C1 segment of cervical spinal cord (tissue), 14 donors: ENCODE measurements at regions not wholly inside any gene's neighbourhood (a gene's known extent, or its start where the extent isn't known, plus 50 kb on each side); places are given as distances from the start of the nearest gene placed in this dataset.
"Not testable (repeated sequence)": the region's sequence is repeated elsewhere in the genome, so short reads cannot be mapped to it uniquely, and the experiment has no call there.

Experiments
- DNase-seq, 14 donors: peaks; one replicate each; lab custom pipeline; 2025; lab: John Stamatoyannopoulos, UW

DNA sequence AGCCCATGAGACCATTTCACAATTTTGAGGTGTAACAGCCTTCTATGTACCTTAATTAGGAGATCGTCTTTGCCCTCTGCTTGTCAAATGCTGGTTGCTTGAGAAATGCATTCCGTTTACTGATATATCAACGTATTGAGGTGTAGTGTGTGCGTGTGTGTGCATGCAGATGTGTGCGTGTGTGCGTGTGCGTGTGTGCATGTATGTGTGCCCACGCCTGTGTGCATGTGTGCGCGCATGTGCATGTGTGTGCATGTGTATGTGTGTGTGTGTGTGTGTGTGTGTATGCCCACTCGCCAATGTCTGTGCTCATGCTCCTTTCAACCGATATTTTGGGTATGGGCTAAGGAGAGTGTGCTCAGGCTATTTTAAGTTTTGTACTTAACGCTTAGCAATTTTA lies 81.5 kb upstream of the ZFHX3 start:
- no peak for DNase-seq

DNA sequence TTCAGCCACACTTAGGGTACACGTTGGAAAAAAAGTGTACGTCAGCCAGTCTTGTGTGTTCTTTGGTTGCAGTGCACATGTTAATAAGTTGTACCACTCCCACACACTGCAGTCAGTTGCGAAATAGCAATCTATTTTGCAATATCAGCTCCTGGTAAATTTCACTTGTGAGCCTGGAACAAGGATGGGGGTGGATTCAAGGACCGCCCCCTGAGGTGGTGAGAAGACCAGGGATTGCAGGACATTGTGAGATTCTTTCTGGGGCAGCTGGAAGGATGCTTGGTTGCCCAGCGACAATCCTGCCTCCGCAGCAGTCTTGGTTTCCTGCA lies 78.6 kb upstream of the ZFHX3 start:
- no peak for DNase-seq

- no peak for DNase-seq
Observed at GRCh38 chr16:73125850-73126524, 78.1 kb upstream of the ZFHX3 start.

DNA sequence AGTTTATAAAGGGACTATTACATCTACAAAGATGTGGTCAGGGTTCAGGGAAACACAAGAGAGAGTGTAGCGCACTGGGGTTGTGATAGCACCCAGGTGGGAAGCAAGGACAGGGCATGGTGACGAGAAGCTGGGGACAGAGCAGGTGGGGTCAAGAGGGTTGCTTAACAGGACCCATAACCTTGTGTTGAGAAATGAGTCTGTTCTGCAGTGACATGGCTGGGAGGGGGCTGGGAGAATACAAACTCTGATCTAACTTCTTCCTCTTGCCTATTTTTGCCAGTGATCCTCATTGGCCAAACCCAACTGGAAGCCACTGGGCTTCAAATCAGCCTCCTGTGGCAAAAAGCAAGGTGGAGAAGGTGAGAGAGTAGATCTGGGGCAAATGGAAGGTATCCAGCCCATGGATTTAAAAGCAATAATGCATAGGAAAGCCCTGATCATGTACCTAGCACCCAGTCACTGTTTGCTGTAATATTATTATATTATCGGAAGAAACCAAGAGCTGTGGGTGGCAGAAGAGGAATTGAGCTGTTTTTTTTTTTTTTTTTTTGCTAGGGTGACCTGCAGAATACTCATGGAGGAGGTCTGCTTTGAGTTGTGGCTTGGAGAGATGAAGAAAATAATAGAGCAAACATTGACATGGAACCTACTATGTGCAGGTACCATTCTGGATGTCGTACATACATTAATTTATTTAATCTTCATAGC lies 76.9 kb upstream of the ZFHX3 start:
- DNase-seq: peak in 7 of 14 donors; percentile 10 to 34 (median 17)

DNA sequence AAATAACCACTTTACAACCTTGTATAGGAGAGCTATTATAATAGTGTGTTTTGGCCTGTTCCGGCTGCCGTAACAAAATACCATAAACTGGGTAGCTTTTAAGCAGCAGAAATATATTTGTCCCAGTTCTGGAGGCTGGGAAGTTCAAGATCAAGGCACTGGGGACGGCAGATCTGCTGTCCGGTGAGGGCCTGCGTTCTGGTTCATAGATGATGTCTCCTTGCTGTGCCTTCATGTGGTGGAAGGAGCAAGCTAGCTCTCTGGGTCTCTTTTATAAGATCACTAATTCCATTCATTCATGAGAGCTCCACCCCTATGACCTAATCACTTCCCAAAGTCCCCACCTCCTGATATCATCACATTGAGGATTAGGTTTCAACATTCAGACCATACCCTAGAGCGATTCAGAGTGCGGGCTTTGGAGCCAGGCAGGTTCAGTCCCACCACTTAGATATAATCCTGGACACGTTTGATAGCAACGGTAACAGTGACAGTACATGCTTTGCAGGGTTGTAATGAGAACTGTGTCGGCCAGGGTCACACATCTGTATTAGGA lies 76.2 kb upstream of the ZFHX3 start:
- DNase-seq: no peak

DNA sequence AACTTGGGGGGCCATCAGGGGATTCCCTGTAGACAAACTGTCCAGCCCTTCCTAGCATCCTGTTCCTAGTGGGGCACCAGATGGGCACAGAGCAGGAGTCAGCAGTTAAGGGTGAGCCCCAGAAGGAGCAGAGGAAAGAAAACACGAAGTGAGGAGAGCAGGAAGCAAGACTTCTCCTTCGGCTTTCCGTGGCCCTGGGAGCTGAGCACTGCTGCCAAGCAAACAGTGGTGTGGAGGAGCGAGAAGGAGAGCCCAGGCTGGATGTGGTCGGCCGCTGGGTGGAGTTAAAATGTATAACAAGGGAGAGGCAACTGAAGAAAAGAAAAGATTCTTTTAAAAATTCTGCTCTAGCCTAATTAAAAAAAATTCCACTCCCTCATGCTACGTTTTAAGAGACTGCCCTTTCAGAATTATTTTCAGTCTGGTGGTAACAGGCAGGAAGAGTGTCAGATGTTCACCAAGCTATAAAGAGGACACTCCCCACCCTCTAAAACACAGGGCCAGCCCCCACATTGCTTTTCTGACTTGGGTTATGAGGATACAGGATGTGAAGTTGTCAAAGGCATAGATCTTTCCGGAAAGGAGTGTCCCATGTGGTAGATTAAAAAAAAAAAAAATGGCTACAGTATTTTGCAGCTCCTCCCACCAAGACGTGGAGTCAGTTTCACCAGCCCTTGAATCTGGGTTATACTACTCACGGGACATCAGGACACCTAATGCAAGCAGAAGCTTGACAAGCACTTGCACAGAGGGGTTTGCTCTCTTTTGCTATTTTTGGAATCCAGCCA lies 74.9 kb upstream of the ZFHX3 start:
- peak in 6 of 14 donors; percentile 5 to 29 (median 20) for DNase-seq

DNA sequence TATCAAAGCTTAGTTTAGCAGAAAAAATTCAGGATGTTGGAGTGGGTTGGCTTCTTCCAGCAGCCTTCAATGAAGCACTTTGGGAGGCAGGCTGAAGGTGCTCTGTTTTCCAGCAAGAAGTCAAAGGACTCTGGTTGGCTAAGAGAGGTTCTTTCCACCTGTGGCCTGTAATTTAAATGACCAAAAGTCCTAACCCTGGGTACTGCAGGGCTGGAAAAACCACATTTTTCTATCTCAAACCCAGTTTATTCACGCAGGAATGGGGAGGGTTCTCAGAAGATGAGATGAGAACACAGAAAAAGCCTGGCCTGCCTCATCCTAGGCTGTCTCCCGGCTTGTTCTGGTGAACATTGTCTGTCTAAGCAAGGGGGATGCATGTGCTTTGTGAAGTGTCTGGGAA lies 68.6 kb upstream of the ZFHX3 start:
- no peak for DNase-seq

DNA sequence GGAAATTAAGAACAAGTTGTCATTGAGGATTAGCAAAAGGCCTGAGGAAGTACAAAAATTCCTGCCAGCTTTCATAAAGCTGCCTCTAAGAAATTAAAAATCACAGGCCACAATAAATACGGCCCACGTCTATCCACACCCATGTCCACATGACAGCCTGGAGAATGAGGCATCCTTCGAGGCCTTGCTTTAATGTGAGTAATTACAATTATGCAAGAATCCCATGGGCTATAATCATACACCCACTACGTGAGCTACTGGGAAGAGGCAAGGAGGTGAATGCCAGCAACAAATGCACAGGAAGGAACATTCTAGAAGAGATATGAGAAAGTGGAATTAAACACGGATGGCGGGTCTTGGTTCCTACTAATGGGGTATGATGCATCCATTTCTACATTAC lies 65.4 kb upstream of the ZFHX3 start:
- DNase-seq: no peak

GRCh38 chr16:73108195-73108963 lies 60.5 kb upstream of the ZFHX3 start:
- DNase-seq: no peak

GRCh38 chr16:73107371-73107770 lies 59.4 kb upstream of the ZFHX3 start:
- DNase-seq: no peak

GRCh38 chr16:73106329-73107034 lies 58.6 kb upstream of the ZFHX3 start:
- DNase-seq: no peak

DNA sequence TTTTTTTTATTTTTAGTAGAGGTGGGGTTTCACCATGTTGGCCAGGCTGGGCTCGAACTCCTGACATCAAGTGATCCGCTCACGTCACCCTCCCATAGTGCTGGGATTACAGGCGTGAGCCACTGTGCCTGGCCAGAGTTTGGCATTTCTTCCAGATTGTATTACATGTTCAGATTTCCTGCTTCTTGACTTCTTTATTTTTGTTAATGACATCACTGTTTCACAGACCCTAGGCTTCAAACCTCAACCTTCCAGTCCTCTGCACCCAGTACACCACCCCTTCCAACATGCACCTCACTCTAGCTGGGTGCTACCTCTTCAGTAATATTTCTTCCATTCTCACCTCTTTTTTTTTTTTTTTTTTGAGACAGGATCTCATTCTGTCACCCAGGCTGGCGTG lies 53.6 kb upstream of the ZFHX3 start:
- DNase-seq: no peak

DNA sequence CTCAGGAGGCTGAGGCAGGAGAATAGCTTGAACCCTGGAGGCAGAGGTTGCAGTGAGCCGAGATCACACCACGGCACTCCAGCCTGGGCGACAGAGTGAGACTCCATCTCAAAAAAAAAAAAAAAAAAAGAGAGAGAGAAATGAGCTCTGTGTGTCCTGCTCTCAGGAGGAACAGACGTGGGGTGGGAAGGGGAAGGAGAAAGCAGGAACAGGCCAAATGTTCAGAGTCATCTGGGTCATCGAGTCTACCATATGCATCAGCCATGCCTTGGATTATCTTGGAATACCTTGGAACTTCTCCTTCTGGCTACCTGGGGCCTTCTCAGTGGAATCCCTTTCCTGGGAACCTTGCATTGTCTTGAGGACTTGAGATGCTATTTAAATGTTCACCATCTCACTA lies 51.7 kb upstream of the ZFHX3 start:
- DNase-seq: not testable (repeated sequence)
